ENCODE measurements at regions not wholly inside any gene's neighbourhood (a gene's known extent, or its start where the extent isn't known, plus 50 kb on each side); places are given as distances from the start of the nearest gene placed in this dataset.

DNA sequence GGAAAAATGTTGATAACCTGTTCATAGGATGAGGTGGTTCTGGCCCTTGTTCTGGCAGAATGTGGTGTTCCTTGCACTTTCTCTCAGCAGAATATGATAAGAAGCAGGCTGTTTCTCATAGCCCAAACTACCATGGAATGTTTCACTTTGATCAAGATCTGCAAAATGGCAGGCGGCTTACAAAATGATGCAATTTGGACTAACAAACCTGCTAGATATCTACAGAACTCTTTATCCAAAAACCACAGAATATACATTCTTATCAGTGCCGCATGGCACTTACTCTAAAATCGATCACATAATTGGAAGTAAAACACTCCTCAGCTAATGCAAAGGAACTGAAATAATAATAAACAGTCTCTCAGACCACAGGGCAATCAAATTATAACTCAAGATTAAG, 55.9 kb upstream of the ABCB7 start:
- intact Hi-C loops (cut with micrococcal nuclease; ENCODE audit: unreplicated experiment): no loop called here
- Mint-ChIP-seq H3K4me1 (ENCODE audit: low read depth, unreplicated experiment) (no peaks in the 10 kb centered on the region), H3K9me3 (ENCODE audit: low read depth, unreplicated experiment) (peaks cover 12% of the 10 kb centered on the region), H3K36me3 (ENCODE audit: insufficient read depth, unreplicated experiment) (no peaks in the 10 kb centered on the region), H3K4me3 (ENCODE audit: low read depth, unreplicated experiment) (no peak overlapping the region), H3K27me3 (ENCODE audit: unreplicated experiment) (peaks cover 30% of the 10 kb centered on the region), H3K27ac (ENCODE audit: unreplicated experiment) (no peak overlapping the region)
- CTCF ChIA-PET: interaction anchor here (1.2 kb wide), 1 partner anchor 8 kb away, joined by 3 read pairs; no protein-coding TSS in a partner anchor
- DNase-seq: no peak
- BruUV-seq (replicated peaks): no TSS peak
- TF ChIP-seq, protein P1, sequence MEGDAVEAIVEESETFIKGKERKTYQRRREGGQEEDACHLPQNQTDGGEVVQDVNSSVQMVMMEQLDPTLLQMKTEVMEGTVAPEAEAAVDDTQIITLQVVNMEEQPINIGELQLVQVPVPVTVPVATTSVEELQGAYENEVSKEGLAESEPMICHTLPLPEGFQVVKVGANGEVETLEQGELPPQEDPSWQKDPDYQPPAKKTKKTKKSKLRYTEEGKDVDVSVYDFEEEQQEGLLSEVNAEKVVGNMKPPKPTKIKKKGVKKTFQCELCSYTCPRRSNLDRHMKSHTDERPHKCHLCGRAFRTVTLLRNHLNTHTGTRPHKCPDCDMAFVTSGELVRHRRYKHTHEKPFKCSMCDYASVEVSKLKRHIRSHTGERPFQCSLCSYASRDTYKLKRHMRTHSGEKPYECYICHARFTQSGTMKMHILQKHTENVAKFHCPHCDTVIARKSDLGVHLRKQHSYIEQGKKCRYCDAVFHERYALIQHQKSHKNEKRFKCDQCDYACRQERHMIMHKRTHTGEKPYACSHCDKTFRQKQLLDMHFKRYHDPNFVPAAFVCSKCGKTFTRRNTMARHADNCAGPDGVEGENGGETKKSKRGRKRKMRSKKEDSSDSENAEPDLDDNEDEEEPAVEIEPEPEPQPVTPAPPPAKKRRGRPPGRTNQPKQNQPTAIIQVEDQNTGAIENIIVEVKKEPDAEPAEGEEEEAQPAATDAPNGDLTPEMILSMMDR (IDR thresholded peaks at IDR 0.05; ENCODE audit: unreplicated experiment): no peak

DNA sequence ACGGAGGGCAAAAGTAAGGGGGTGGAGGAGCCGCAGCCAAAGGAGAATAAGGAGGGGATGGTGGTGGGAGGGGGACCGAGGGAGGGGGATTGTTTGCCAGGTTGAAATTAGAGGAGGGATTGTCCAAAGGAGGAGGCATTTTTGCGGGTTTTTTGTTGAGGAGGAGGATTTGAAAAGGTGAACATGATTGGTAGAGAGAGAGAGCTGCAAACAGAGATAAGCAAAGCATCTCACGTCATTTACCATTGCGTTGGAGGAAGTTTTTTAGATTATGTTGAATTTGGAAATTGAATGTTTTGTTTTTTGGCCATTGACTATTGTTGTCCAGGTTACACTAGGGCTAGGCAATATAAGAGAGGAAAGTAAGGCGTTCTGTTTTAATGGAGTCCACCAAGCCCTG, 54.5 kb upstream of the ABCB7 start:
- DNase-seq: no peak
- Mint-ChIP-seq H3K9me3 (ENCODE audit: low read depth, unreplicated experiment) (peaks cover 12% of the 10 kb centered on the region), H3K4me1 (ENCODE audit: low read depth, unreplicated experiment) (no peaks in the 10 kb centered on the region), H3K4me3 (ENCODE audit: low read depth, unreplicated experiment) (no peak overlapping the region), H3K36me3 (ENCODE audit: insufficient read depth, unreplicated experiment) (no peaks in the 10 kb centered on the region), H3K27ac (ENCODE audit: unreplicated experiment) (no peak overlapping the region), H3K27me3 (ENCODE audit: unreplicated experiment) (peaks cover 30% of the 10 kb centered on the region)
- intact Hi-C loops (cut with micrococcal nuclease; ENCODE audit: unreplicated experiment): no loop called here
- TF ChIP-seq, protein P1 (IDR thresholded peaks at IDR 0.05; ENCODE audit: unreplicated experiment): no peak
- no TSS peak for BruUV-seq (replicated peaks)
- CTCF ChIA-PET: no interaction called here
